Liver (tissue), 3 donors: ENCODE measurements at regions not wholly inside any gene's neighbourhood (a gene's known extent, or its start where the extent isn't known, plus 50 kb on each side); places are given as distances from the start of the nearest gene placed in this dataset.

Experiments used
- EGR1 ChIP-seq, 2 donors: IDR thresholded peaks; 2 replicates each; pipeline ENCODE4 v1.6.1; 2016 to 2018; ENCODE audit warnings: antibody characterized with exemption in 2 of 2, low read depth in 2 of 2
- FOXA1 ChIP-seq: IDR thresholded peaks from 2 replicates; pipeline ENCODE4 v1.6.1; 2016; ENCODE audit warnings: antibody characterized with exemption
- FOXA2 ChIP-seq: IDR thresholded peaks from 2 replicates; pipeline ENCODE4 v1.6.1; 2016; ENCODE audit warnings: antibody characterized with exemption
- GABPA ChIP-seq, 2 donors: IDR thresholded peaks in 1 of 2; conservative IDR thresholded peaks in 1 of 2; 2 replicates each; pipeline ENCODE4 v1.6.1; 2016; ENCODE audit warnings: antibody characterized with exemption in 2 of 2, mild to moderate bottlenecking in 1 of 2, moderate library complexity in 1 of 2
- JUND ChIP-seq, 2 donors: IDR thresholded peaks; 2 replicates each; pipeline ENCODE4 v1.6.1; 2016; ENCODE audit warnings: antibody characterized with exemption in 2 of 2
- RAD21 ChIP-seq, 2 donors: IDR thresholded peaks; 2 replicates each; pipeline ENCODE4 v1.6.1; 2016; ENCODE audit warnings: antibody characterized with exemption in 2 of 2, mild to moderate bottlenecking in 2 of 2
- RXRA ChIP-seq, 2 donors: IDR thresholded peaks; 2 replicates each; pipeline ENCODE4 v1.6.1; 2017 to 2018; ENCODE audit warnings: antibody characterized with exemption in 2 of 2, mild to moderate bottlenecking in 1 of 2
- SP1 ChIP-seq: IDR thresholded peaks from 2 replicates; pipeline ENCODE4 v1.6.1; 2018; ENCODE audit warnings: antibody characterized with exemption, mild to moderate bottlenecking
- TAF1 ChIP-seq: conservative IDR thresholded peaks from 2 replicates; pipeline ENCODE4 v1.6.1; 2016; ENCODE audit warnings: antibody characterized with exemption, mild to moderate bottlenecking
- YY1 ChIP-seq: IDR thresholded peaks from 2 replicates; pipeline ENCODE4 v1.6.1; 2016; ENCODE audit warnings: antibody characterized with exemption, mild to moderate bottlenecking
- TF ChIP-seq, protein P1 (sequence below): IDR thresholded peaks from 2 replicates; pipeline ENCODE4 v1.6.1; 2016; ENCODE audit warnings: antibody characterized with exemption, mild to moderate bottlenecking
- TF ChIP-seq, protein P2 (sequence below): fragments of 150-350 bp; IDR thresholded peaks from 2 replicates; pipeline ENCODE4 v1.5.1; 2017; ENCODE audit warnings: improper control_type of control experiment, low read depth, low read length; ENCODE audit not compliant: missing input control
- TF ChIP-seq, protein P3 (sequence below): IDR thresholded peaks from 2 replicates; pipeline ENCODE4 v1.6.1; 2016; ENCODE audit warnings: antibody characterized with exemption
- TF ChIP-seq, protein P4 (sequence below): IDR thresholded peaks from 2 replicates; pipeline ENCODE4 v1.6.1; 2016; ENCODE audit warnings: antibody characterized with exemption
- donor health status: healthy.
- donor health status: healthy.

DNA sequence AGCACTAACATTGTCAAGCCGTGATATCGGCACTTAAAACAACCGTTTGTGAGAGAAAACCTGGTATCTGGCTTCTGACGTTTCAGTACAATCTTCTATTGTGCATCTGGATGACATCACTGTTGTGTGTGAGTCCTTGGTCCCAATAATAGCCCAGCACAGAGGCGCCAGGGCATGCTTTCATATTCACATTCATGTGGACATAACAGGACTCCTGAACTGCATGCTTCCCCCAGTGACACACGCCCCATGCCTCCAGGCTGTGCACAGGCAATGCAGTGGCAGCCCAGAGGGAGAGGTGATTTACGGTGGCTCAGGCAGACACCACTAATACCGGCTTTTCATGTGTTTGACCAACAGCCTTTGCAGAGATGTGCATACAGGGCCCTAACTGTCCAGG is 58.1 kb downstream of the MRPL57 start:
- TF ChIP-seq, protein P1, sequence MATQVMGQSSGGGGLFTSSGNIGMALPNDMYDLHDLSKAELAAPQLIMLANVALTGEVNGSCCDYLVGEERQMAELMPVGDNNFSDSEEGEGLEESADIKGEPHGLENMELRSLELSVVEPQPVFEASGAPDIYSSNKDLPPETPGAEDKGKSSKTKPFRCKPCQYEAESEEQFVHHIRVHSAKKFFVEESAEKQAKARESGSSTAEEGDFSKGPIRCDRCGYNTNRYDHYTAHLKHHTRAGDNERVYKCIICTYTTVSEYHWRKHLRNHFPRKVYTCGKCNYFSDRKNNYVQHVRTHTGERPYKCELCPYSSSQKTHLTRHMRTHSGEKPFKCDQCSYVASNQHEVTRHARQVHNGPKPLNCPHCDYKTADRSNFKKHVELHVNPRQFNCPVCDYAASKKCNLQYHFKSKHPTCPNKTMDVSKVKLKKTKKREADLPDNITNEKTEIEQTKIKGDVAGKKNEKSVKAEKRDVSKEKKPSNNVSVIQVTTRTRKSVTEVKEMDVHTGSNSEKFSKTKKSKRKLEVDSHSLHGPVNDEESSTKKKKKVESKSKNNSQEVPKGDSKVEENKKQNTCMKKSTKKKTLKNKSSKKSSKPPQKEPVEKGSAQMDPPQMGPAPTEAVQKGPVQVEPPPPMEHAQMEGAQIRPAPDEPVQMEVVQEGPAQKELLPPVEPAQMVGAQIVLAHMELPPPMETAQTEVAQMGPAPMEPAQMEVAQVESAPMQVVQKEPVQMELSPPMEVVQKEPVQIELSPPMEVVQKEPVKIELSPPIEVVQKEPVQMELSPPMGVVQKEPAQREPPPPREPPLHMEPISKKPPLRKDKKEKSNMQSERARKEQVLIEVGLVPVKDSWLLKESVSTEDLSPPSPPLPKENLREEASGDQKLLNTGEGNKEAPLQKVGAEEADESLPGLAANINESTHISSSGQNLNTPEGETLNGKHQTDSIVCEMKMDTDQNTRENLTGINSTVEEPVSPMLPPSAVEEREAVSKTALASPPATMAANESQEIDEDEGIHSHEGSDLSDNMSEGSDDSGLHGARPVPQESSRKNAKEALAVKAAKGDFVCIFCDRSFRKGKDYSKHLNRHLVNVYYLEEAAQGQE = no peak
- TF ChIP-seq, protein P2, sequence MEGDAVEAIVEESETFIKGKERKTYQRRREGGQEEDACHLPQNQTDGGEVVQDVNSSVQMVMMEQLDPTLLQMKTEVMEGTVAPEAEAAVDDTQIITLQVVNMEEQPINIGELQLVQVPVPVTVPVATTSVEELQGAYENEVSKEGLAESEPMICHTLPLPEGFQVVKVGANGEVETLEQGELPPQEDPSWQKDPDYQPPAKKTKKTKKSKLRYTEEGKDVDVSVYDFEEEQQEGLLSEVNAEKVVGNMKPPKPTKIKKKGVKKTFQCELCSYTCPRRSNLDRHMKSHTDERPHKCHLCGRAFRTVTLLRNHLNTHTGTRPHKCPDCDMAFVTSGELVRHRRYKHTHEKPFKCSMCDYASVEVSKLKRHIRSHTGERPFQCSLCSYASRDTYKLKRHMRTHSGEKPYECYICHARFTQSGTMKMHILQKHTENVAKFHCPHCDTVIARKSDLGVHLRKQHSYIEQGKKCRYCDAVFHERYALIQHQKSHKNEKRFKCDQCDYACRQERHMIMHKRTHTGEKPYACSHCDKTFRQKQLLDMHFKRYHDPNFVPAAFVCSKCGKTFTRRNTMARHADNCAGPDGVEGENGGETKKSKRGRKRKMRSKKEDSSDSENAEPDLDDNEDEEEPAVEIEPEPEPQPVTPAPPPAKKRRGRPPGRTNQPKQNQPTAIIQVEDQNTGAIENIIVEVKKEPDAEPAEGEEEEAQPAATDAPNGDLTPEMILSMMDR = no peak
- TF ChIP-seq FOXA1 (no peak), YY1 (no peak), EGR1 (IDR thresholded peaks at IDR 0.05; ENCODE audit: low read depth in 2 of 2) (no peak), SP1 (no peak), GABPA (IDR thresholded peaks at IDR 0.05 in 1 of 2, conservative IDR thresholded peaks at IDR 0.05 in 1 of 2) (no peak), RAD21 (IDR thresholded peaks at IDR 0.05) (no peak), RXRA (IDR thresholded peaks at IDR 0.05) (no peak), JUND (IDR thresholded peaks at IDR 0.05) (no peak), TAF1 (no peak), FOXA2 (no peak)
- TF ChIP-seq, protein P3, sequence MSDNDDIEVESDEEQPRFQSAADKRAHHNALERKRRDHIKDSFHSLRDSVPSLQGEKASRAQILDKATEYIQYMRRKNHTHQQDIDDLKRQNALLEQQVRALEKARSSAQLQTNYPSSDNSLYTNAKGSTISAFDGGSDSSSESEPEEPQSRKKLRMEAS = no peak
- TF ChIP-seq, protein P4, sequence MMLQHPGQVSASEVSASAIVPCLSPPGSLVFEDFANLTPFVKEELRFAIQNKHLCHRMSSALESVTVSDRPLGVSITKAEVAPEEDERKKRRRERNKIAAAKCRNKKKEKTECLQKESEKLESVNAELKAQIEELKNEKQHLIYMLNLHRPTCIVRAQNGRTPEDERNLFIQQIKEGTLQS = no peak
